ENCODE measurements at regions not wholly inside any gene's neighbourhood (a gene's known extent, or its start where the extent isn't known, plus 50 kb on each side); places are given as distances from the start of the nearest gene placed in this dataset.

- no peak for TF ChIP-seq CTCF (IDR thresholded peaks at IDR 0.05; ENCODE audit: unreplicated experiment)
- Mint-ChIP-seq H3K9me3 (ENCODE audit: unreplicated experiment) (peaks cover 18% of the 10 kb centered on the region), H3K4me1 (ENCODE audit: insufficient read depth, unreplicated experiment) (no peaks in the 10 kb centered on the region), H3K27ac (ENCODE audit: low read depth, unreplicated experiment) (no peak overlapping the region), H3K4me3 (ENCODE audit: unreplicated experiment) (no peak overlapping the region), H3K36me3 (ENCODE audit: insufficient read depth, unreplicated experiment) (peaks cover 6% of the 10 kb centered on the region), H3K27me3 (ENCODE audit: insufficient read depth, unreplicated experiment) (no peaks in the 10 kb centered on the region)
- CTCF ChIA-PET = no interaction called here
- POLR2A ChIA-PET = no interaction called here
- intact Hi-C loops (cut with micrococcal nuclease) = no loop called here
- no TSS peak for BruUV-seq (replicated peaks)
- no peak for DNase-seq (ENCODE audit: unreplicated experiment)
These were observed 143.4 kb downstream of the BTG1 start for GRCh38 chr12:92002195-92002649.

- intact Hi-C loops (cut with micrococcal nuclease) = no loop called here
- peaks cover 18% of the 10 kb centered on the region for H3K9me3 Mint-ChIP-seq (ENCODE audit: unreplicated experiment)
- CTCF ChIA-PET = no interaction called here
- no peak overlapping the region for H3K27ac Mint-ChIP-seq (ENCODE audit: low read depth, unreplicated experiment)
- H3K4me1 Mint-ChIP-seq (ENCODE audit: insufficient read depth, unreplicated experiment) = no peaks in the 10 kb centered on the region
- peaks cover 6% of the 10 kb centered on the region for H3K36me3 Mint-ChIP-seq (ENCODE audit: insufficient read depth, unreplicated experiment)
- TF ChIP-seq CTCF (IDR thresholded peaks at IDR 0.05; ENCODE audit: unreplicated experiment) = no peak
- POLR2A ChIA-PET = no interaction called here
- no peak for DNase-seq (ENCODE audit: unreplicated experiment)
- no TSS peak for BruUV-seq (replicated peaks)
- H3K27me3 Mint-ChIP-seq (ENCODE audit: insufficient read depth, unreplicated experiment) = no peaks in the 10 kb centered on the region
- H3K4me3 Mint-ChIP-seq (ENCODE audit: unreplicated experiment) = no peak overlapping the region
These were observed 145.0 kb downstream of the BTG1 start for GRCh38 chr12:92000597-92000996.

- H3K36me3 Mint-ChIP-seq (ENCODE audit: insufficient read depth, unreplicated experiment) = peaks cover 6% of the 10 kb centered on the region
- no peak overlapping the region for H3K4me3 Mint-ChIP-seq (ENCODE audit: unreplicated experiment)
- no peak overlapping the region for H3K27ac Mint-ChIP-seq (ENCODE audit: low read depth, unreplicated experiment)
- no peaks in the 10 kb centered on the region for H3K4me1 Mint-ChIP-seq (ENCODE audit: insufficient read depth, unreplicated experiment)
- intact Hi-C loops (cut with micrococcal nuclease) = no loop called here
- H3K9me3 Mint-ChIP-seq (ENCODE audit: unreplicated experiment) = peaks cover 18% of the 10 kb centered on the region
- ChIA-PET POLR2A (no interaction called here), CTCF (no interaction called here)
- TF ChIP-seq CTCF (IDR thresholded peaks at IDR 0.05; ENCODE audit: unreplicated experiment) = no peak
- no TSS peak for BruUV-seq (replicated peaks)
- H3K27me3 Mint-ChIP-seq (ENCODE audit: insufficient read depth, unreplicated experiment) = no peaks in the 10 kb centered on the region
- no peak for DNase-seq (ENCODE audit: unreplicated experiment)
These were observed 145.8 kb downstream of the BTG1 start for GRCh38 chr12:91999823-92000222.

- POLR2A ChIA-PET = no interaction called here
- CTCF ChIA-PET = interaction anchor here (0.6 kb wide), 1 partner anchor 85 kb away, joined by 3 read pairs; no protein-coding TSS in a partner anchor
- Mint-ChIP-seq H3K9me3 (ENCODE audit: unreplicated experiment) (peaks cover 18% of the 10 kb centered on the region), H3K4me3 (ENCODE audit: unreplicated experiment) (no peak overlapping the region), H3K36me3 (ENCODE audit: insufficient read depth, unreplicated experiment) (peaks cover 6% of the 10 kb centered on the region), H3K27me3 (ENCODE audit: insufficient read depth, unreplicated experiment) (no peaks in the 10 kb centered on the region), H3K4me1 (ENCODE audit: insufficient read depth, unreplicated experiment) (no peaks in the 10 kb centered on the region), H3K27ac (ENCODE audit: low read depth, unreplicated experiment) (no peak overlapping the region)
- BruUV-seq (replicated peaks) = no TSS peak
- no peak for DNase-seq (ENCODE audit: unreplicated experiment)
- intact Hi-C loops (cut with micrococcal nuclease) = no loop called here
- TF ChIP-seq CTCF (IDR thresholded peaks at IDR 0.05; ENCODE audit: unreplicated experiment) = no peak
These were observed 147.3 kb downstream of the BTG1 start for GRCh38 chr12:91998316-91998715.

Data from MCF 10A (cell line).